Activated CD4-positive, alpha-beta T cell treated with anti-CD3 and anti-CD28 coated beads, Interleukin-2, amount 10 ng/mL, durations not matched to agents 7 days and 5 days (primary cell): ENCODE measurements at regions not wholly inside any gene's neighbourhood (a gene's known extent, or its start where the extent isn't known, plus 50 kb on each side); places are given as distances from the start of the nearest gene placed in this dataset.

Source experiments
- CTCF ChIA-PET: fragments of 350-600 bp; sonication (Branson Sonifier 250); formaldehyde crosslinking; loops from one replicate; lab custom pipeline; 2021; ENCODE audit warnings: antibody characterized with exemption; lab: Charles Lee
- POLR2A ChIA-PET: fragments of 350-600 bp; sonication (Branson Sonifier 250); formaldehyde crosslinking; loops from one replicate; lab custom pipeline; 2021; ENCODE audit warnings: antibody characterized with exemption; lab: Charles Lee
- DNase-seq: peaks from one replicate; pipeline ENCODE4 v3.0.0-alpha.2; 2020
- H3K27ac Mint-ChIP-seq: one replicate; pipeline ENCODE4 v1.8.0; 2021; ENCODE audit warnings: mild to moderate bottlenecking, moderate library complexity, mixed read lengths
- H3K27me3 Mint-ChIP-seq: one replicate; pipeline ENCODE4 v1.8.0; 2021; ENCODE audit warnings: mixed read lengths
- H3K36me3 Mint-ChIP-seq: one replicate; pipeline ENCODE4 v1.8.0; 2021; ENCODE audit warnings: low read depth, mixed read lengths
- H3K4me1 Mint-ChIP-seq: one replicate; pipeline ENCODE4 v1.8.0; 2021; ENCODE audit warnings: mixed read lengths
- H3K4me3 Mint-ChIP-seq: one replicate; pipeline ENCODE4 v1.8.0; 2021; ENCODE audit warnings: mild to moderate bottlenecking, moderate library complexity, mixed read lengths
- H3K9me3 Mint-ChIP-seq: one replicate; pipeline ENCODE4 v1.8.0; 2021; ENCODE audit warnings: mixed read lengths

DNA sequence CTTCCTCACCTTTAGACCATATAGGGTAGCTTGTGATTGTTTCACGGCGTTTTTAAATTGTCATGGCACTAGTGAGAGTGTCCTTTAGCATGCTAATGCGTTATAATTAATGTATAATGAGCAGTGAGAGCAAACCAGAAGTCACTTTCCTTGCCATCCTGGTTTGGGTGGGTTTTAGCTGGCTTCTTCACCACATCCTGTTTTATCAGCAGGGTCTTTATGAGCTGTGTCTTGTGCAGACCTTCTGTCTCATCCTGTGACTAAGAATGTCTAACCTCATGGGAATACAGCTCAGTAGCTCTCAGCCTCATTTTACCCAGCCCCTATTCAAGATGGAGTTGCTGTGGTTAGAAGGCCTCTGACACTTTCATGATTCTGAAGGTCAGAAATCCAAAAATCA lies 370.9 kb upstream of the RBFOX1 start:
- Mint-ChIP-seq H3K27me3 (no peaks in the 10 kb centered on the region), H3K9me3 (peaks cover 10% of the 10 kb centered on the region), H3K36me3 (no peaks in the 10 kb centered on the region), H3K4me1 (no peaks in the 10 kb centered on the region), H3K27ac (no peak overlapping the region), H3K4me3 (no peak overlapping the region)
- DNase-seq: no peak
- ChIA-PET POLR2A (no interaction called here), CTCF (no interaction called here)

DNA sequence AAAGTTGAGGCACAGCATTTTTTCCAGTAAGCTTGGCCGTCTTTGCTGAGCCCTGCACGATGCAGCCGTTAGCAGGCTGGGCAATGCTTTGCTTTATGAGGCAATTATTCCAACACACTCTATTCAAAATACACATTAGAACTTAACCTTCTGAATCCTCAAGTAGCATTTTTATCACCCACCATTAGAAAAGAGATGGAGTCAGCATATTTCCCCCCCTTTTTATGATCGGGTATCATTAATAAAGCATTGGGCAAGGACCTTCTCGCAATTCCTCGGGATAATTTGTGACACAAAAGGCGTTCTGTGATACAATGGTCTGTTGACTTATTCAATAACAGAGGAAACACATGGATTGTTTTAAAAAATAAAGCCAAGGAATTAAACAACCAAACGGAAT lies 374.5 kb upstream of the RBFOX1 start:
- DNase-seq: no peak
- no peaks in the 10 kb centered on the region for H3K4me1 Mint-ChIP-seq
- no peaks in the 10 kb centered on the region for H3K27me3 Mint-ChIP-seq
- no peaks in the 10 kb centered on the region for H3K36me3 Mint-ChIP-seq
- CTCF ChIA-PET: no interaction called here
- peaks cover 14% of the 10 kb centered on the region for H3K9me3 Mint-ChIP-seq
- POLR2A ChIA-PET: no interaction called here
- H3K4me3 Mint-ChIP-seq: no peak overlapping the region
- H3K27ac Mint-ChIP-seq: no peak overlapping the region

DNA sequence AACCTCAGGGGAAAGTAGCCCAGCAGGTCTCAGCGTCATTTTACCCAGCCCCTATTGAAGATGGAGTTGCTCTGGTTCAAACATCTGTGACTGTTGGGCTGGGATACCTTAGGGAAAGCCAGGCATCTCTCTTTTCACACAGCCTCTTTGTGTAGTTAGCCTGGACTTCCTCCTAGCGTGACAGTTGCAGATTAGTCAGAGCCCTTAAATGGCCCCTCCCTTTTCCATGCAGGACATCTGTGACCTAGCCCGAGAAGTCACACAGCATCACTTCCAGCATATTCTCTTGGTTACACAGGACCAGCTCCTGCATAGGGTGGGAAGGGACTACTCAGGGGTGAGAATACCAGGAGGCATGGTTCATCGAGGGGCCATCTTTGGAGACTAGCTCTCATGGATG lies 375.0 kb upstream of the RBFOX1 start:
- ChIA-PET CTCF (no interaction called here), POLR2A (no interaction called here)
- H3K36me3 Mint-ChIP-seq: no peaks in the 10 kb centered on the region
- peaks cover 14% of the 10 kb centered on the region for H3K9me3 Mint-ChIP-seq
- H3K27me3 Mint-ChIP-seq: no peaks in the 10 kb centered on the region
- no peak overlapping the region for H3K27ac Mint-ChIP-seq
- no peaks in the 10 kb centered on the region for H3K4me1 Mint-ChIP-seq
- no peak overlapping the region for H3K4me3 Mint-ChIP-seq
- DNase-seq: no peak

DNA sequence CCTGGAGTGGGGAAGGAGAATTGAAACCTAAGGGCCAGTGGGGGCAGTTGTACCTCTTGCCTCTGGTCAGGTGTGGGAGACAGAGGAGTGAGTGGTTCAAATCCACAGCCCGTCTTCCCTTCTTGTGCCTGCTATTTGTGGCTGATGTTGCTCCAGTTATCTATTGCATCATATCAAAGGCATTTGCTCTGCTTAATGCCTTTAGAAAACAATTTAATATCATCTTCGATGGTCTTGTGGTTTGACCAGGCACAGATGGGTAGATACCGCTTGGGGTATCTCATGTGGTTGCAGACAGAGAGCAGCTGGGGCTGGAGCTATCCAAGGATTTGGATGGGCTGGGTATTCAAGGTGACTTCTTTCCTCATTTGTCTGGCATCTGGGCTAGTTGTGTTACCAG lies 376.1 kb upstream of the RBFOX1 start:
- H3K9me3 Mint-ChIP-seq: peaks cover 14% of the 10 kb centered on the region
- ChIA-PET POLR2A (no interaction called here), CTCF (no interaction called here)
- H3K4me3 Mint-ChIP-seq: no peak overlapping the region
- H3K36me3 Mint-ChIP-seq: no peaks in the 10 kb centered on the region
- DNase-seq: no peak
- H3K27me3 Mint-ChIP-seq: no peaks in the 10 kb centered on the region
- no peak overlapping the region for H3K27ac Mint-ChIP-seq
- H3K4me1 Mint-ChIP-seq: no peaks in the 10 kb centered on the region

DNA sequence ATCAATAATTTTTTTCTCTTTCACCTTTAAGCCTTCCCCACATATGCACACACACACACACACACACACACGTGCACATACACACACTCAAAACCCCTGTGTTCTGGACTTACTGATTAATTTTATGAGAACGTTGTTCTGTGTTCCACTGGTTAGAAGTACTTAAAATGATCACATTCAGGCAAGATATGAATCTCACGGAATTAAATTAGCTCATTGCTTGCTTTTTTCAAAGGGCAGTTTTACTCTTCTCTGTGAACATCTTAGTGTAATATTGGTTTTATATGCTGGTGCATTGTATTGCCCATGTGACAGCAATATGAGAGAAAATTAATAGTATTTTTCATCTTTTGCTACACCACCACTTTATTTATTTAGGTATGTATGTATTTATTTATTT lies 377.3 kb upstream of the RBFOX1 start:
- no peak for DNase-seq
- ChIA-PET POLR2A (no interaction called here), CTCF (no interaction called here)
- Mint-ChIP-seq H3K36me3 (no peaks in the 10 kb centered on the region), H3K4me1 (no peaks in the 10 kb centered on the region), H3K9me3 (peaks cover 12% of the 10 kb centered on the region), H3K4me3 (no peak overlapping the region), H3K27me3 (no peaks in the 10 kb centered on the region), H3K27ac (no peak overlapping the region)

DNA sequence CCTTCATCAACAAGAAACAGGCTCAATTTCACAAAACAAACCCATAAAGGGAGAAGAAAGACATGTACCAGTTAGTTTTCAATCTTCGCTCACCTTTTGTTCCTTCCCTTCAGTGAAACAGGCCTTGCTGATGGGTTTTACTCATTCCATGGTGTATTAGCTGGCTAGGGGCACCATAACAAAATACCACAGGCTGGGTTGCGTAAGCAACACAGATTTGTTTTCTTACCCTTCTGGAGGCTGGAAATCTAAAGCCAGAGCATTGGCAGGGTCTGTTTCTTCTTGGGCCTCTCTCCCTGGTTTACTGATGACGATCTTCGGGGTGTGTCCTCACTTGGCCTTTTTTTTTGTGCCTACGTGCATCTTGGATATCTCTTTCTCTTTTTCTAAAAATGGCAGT lies 383.4 kb upstream of the RBFOX1 start:
- no peaks in the 10 kb centered on the region for H3K36me3 Mint-ChIP-seq
- no peaks in the 10 kb centered on the region for H3K27me3 Mint-ChIP-seq
- no peak overlapping the region for H3K27ac Mint-ChIP-seq
- DNase-seq: no peak
- peaks cover 20% of the 10 kb centered on the region for H3K9me3 Mint-ChIP-seq
- no peaks in the 10 kb centered on the region for H3K4me1 Mint-ChIP-seq
- ChIA-PET CTCF (no interaction called here), POLR2A (no interaction called here)
- H3K4me3 Mint-ChIP-seq: no peak overlapping the region

DNA sequence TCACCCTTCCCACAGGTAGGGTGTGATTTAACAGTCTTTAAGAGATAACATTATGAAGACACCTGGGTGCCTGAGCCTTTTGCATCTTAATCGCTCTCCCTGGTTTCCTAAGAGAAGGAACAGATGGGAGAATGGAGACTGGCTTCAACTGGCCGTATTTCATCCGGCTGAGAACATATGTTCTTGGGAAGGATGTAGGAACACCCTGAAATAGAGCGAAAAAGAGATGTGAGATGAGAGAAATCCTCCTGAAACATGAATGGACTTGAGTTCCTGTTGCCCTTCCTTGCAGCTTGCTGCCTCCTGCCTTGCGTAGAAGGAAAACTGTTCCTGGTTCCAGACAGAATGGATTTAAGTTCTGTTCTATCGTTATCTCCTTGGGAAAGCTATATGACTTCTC lies 385.4 kb upstream of the RBFOX1 start:
- H3K4me3 Mint-ChIP-seq: no peak overlapping the region
- H3K36me3 Mint-ChIP-seq: no peaks in the 10 kb centered on the region
- peaks cover 14% of the 10 kb centered on the region for H3K9me3 Mint-ChIP-seq
- ChIA-PET POLR2A (no interaction called here), CTCF (no interaction called here)
- H3K27me3 Mint-ChIP-seq: no peaks in the 10 kb centered on the region
- H3K27ac Mint-ChIP-seq: no peak overlapping the region
- H3K4me1 Mint-ChIP-seq: no peaks in the 10 kb centered on the region
- DNase-seq: no peak

DNA sequence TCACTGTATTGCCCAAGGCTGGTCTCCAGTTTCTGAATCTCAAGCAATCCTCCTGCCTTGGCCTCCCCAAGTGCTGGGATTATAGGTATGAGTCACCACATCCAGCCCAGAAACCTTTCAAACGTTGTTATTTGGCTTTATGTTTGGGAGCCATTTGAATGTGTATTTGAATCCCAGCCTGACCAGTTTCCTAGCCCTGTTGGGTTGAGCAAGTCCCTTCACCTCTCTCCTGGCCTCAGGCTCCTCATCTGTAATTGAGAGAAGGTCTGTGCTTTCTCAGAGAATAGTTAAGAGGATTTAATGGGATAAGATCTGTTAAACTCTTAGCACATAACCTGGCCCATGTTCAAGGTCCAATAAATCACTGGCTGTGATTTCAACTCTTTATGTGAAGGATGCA lies 385.8 kb upstream of the RBFOX1 start:
- H3K36me3 Mint-ChIP-seq: no peaks in the 10 kb centered on the region
- CTCF ChIA-PET: no interaction called here

DNA sequence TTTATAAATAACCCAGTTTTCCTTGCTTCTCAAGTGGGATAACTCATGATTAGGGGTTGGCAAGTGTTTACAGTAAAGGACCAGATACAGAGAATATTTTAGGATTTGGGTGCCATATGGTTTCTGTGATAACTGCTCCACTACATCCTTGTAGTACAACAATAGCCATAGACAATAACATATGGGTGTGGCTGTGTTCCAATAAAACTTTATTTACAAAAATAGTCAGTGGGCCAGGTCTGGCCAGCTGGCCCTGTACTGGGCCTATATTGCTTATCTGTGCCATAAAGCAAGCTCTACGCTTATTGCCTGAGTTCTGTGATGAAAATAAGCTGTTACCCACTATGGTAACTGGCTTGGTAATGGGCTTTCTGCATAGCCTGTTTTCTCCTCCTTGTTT lies 386.5 kb upstream of the RBFOX1 start:
- Mint-ChIP-seq H3K4me1 (no peaks in the 10 kb centered on the region), H3K4me3 (no peak overlapping the region), H3K27ac (no peak overlapping the region), H3K9me3 (peaks cover 16% of the 10 kb centered on the region), H3K27me3 (no peaks in the 10 kb centered on the region), H3K36me3 (no peaks in the 10 kb centered on the region)
- CTCF ChIA-PET: no interaction called here
- DNase-seq: no peak
- POLR2A ChIA-PET: no interaction called here

More for the DNA sequence above, 385.8 kb upstream of the RBFOX1 start:
- Mint-ChIP-seq H3K27ac (no peak overlapping the region), H3K27me3 (no peaks in the 10 kb centered on the region), H3K4me3 (no peak overlapping the region), H3K4me1 (no peaks in the 10 kb centered on the region), H3K9me3 (peaks cover 14% of the 10 kb centered on the region)
- no peak for DNase-seq
- POLR2A ChIA-PET: no interaction called here

DNA sequence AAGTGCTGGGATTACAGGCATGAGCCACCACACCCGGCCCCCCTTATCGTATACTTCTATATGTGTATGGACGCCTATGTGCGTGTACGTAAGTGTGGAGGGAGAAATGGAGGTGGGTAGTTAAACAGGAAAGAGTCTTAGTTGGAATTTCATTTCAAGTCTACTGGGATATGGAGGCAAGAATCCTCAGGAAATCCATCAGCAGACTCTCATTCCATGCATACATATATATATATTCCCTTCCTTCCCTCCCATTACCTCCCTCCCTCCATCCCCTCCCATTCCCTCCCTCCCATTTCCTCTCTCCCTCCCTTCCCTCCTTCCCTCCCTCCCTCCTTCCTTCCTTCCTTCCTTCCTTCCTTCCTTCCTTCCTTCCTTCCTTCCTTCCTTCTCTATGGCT lies 391.7 kb upstream of the RBFOX1 start:
- Mint-ChIP-seq H3K4me3 (no peak overlapping the region), H3K27me3 (no peaks in the 10 kb centered on the region), H3K9me3 (peaks cover 9% of the 10 kb centered on the region), H3K27ac (no peak overlapping the region), H3K4me1 (no peaks in the 10 kb centered on the region), H3K36me3 (no peaks in the 10 kb centered on the region)
- DNase-seq: no peak
- ChIA-PET CTCF (no interaction called here), POLR2A (no interaction called here)

DNA sequence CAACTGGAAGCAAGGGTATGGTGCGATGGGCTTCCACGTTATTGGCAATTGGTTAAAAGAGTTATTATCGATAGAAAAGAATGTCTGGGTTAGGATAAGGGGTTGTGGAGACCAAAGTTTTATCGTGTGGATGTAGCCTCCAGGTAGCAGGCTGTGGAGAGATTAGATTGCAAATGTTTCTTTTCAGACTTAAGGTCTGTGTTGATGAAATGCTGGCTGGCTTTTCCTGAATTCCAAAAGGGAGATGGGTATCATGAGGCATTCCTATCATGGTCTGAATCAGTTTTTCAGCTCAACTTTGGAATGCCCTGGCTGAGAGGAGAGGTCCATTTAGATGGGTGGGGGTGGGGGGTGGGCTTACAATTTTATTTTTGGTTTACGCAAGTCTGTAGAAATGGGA lies 395.0 kb upstream of the RBFOX1 start:
- H3K4me1 Mint-ChIP-seq: no peaks in the 10 kb centered on the region
- no peak for DNase-seq
- ChIA-PET POLR2A (no interaction called here), CTCF (no interaction called here)
- peaks cover 2% of the 10 kb centered on the region for H3K9me3 Mint-ChIP-seq
- no peaks in the 10 kb centered on the region for H3K27me3 Mint-ChIP-seq
- H3K36me3 Mint-ChIP-seq: no peaks in the 10 kb centered on the region
- no peak overlapping the region for H3K4me3 Mint-ChIP-seq
- H3K27ac Mint-ChIP-seq: no peak overlapping the region

DNA sequence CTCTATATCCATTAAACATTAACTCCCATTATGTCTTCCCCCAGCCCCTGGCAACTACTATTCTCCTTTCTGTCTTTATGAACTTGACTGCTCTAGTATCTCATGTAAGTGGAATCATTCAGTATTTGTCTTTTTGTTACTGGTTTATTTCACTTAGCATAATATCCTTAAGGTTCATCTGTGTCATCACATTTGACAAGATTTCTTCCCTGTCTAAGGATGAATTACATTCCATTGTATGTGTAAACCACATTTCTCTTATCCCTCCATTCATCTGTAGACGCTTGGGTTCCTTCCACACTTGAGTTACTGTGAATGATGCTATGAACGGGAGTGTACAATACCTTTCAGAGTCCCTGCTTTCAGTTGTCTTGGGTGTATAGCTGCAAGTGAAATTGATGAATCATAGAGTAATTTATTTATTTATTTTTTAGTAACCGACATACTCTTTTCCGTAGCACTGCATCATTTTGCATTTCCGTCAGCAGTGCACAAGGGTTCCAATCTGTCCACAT lies 399.7 kb upstream of the RBFOX1 start:
- Mint-ChIP-seq H3K27me3 (no peaks in the 10 kb centered on the region), H3K4me3 (no peak overlapping the region), H3K36me3 (no peaks in the 10 kb centered on the region), H3K4me1 (no peaks in the 10 kb centered on the region), H3K27ac (no peak overlapping the region), H3K9me3 (peaks cover 13% of the 10 kb centered on the region)
- CTCF ChIA-PET: no interaction called here
- POLR2A ChIA-PET: no interaction called here
- DNase-seq: no peak

DNA sequence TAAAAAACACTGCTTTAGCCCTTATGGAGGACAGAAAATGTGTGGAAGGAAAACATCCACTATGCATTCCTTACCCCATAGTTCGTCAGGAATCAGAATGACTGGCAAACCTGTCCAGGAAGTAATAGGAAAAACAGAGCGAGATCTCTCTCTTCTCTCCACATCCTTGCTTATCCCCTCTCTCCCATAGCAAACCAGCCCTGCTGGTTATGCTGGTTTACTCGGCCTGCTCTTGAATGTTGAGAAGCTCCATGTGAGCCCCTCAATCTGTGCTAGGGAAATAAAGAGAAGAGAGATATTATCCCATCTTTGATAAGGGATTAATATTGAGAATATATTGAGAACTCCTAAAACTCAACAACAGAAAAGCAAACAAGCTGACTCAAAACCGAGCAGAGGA lies 402.8 kb upstream of the RBFOX1 start:
- ChIA-PET POLR2A (no interaction called here), CTCF (no interaction called here)
- Mint-ChIP-seq H3K36me3 (no peaks in the 10 kb centered on the region), H3K27ac (no peak overlapping the region), H3K9me3 (peaks cover 23% of the 10 kb centered on the region), H3K4me1 (no peaks in the 10 kb centered on the region), H3K27me3 (no peaks in the 10 kb centered on the region), H3K4me3 (no peak overlapping the region)
- no peak for DNase-seq

DNA sequence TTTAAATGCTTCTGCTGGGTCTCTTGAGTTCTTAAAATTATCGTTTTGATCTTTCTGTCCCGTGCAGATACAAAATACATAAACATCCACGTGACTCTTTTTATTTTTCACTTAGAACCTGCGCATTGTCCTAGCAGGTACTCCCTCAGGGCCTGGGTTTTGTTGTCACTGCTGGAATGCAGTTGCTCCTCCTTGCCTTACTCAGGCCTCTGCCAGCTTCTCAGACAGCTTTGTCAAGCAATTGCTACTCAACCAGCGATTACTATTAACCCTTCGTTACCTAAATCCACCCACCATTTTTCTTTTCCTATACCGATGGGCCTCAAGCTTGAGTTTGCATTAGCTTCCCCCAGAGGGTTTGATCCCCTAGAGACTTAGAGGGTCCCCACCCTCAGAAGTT lies 405.9 kb upstream of the RBFOX1 start:
- Mint-ChIP-seq H3K36me3 (no peaks in the 10 kb centered on the region), H3K27ac (no peak overlapping the region), H3K4me3 (no peak overlapping the region), H3K4me1 (no peaks in the 10 kb centered on the region), H3K9me3 (peaks cover 27% of the 10 kb centered on the region), H3K27me3 (no peaks in the 10 kb centered on the region)
- POLR2A ChIA-PET: no interaction called here
- CTCF ChIA-PET: no interaction called here
- no peak for DNase-seq
